ENCODE measurements at regions not wholly inside any gene's neighbourhood (a gene's known extent, or its start where the extent isn't known, plus 50 kb on each side); places are given as distances from the start of the nearest gene placed in this dataset.

GRCh38 chrX:130524476-130525194 lies 122.8 kb downstream of the RBMX2 start:
- TF ChIP-seq, protein P1, sequence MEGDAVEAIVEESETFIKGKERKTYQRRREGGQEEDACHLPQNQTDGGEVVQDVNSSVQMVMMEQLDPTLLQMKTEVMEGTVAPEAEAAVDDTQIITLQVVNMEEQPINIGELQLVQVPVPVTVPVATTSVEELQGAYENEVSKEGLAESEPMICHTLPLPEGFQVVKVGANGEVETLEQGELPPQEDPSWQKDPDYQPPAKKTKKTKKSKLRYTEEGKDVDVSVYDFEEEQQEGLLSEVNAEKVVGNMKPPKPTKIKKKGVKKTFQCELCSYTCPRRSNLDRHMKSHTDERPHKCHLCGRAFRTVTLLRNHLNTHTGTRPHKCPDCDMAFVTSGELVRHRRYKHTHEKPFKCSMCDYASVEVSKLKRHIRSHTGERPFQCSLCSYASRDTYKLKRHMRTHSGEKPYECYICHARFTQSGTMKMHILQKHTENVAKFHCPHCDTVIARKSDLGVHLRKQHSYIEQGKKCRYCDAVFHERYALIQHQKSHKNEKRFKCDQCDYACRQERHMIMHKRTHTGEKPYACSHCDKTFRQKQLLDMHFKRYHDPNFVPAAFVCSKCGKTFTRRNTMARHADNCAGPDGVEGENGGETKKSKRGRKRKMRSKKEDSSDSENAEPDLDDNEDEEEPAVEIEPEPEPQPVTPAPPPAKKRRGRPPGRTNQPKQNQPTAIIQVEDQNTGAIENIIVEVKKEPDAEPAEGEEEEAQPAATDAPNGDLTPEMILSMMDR (IDR thresholded peaks at IDR 0.05), result no peak
- TF ChIP-seq POLR2A (IDR thresholded peaks at IDR 0.05; ENCODE audit: low read depth) (no peak), EP300 (IDR thresholded peaks at IDR 0.05) (no peak)
